CD4-positive, CD25-positive, alpha-beta regulatory T cell (primary cell): ENCODE measurements at regions not wholly inside any gene's neighbourhood (a gene's known extent, or its start where the extent isn't known, plus 50 kb on each side); places are given as distances from the start of the nearest gene placed in this dataset.

Source experiments
- ATAC-seq, 2 donors: fragments of 150-1000 bp; cut with Tn5 transposase; one replicate each; pipeline ENCODE4 v1.10.0; 2021; ENCODE audit warnings: low read depth in 2 of 2, moderate number of reproducible peaks in 2 of 2, moderate library complexity in 1 of 2
- DNase-seq, 3 donors: peaks; one replicate each; pipeline versions ENCODE4 v3.0.0 to v3.0.0-alpha.2; 2012 to 2022; ENCODE audit warnings: mixed read lengths in 1 of 3
- H3K27ac ChIP-seq: one replicate; pipeline ENCODE4 v1.7.0; 2013; ENCODE audit warnings: mild to moderate bottlenecking, low read length; ENCODE audit not compliant: insufficient read depth, poor library complexity, severe bottlenecking
- H3K27me3 ChIP-seq: one replicate; pipeline ENCODE4 v1.7.0; 2013; ENCODE audit warnings: low read length; ENCODE audit not compliant: control insufficient read depth, insufficient read depth
- H3K36me3 ChIP-seq: one replicate; pipeline ENCODE4 v1.7.0; 2013; ENCODE audit warnings: mild to moderate bottlenecking, low read length, moderate library complexity; ENCODE audit not compliant: control insufficient read depth, insufficient read depth
- H3K4me1 ChIP-seq: 2 replicates; pipeline ENCODE4 v1.7.0; 2013; ENCODE audit warnings: mild to moderate bottlenecking, low read length; ENCODE audit not compliant: insufficient read depth, control insufficient read depth, poor library complexity, severe bottlenecking
- H3K4me3 ChIP-seq: one replicate; pipeline ENCODE4 v1.7.0; 2013; ENCODE audit warnings: low read depth, mild to moderate bottlenecking, low read length, moderate library complexity
- H3K9me3 ChIP-seq, 2 experiments: 1 replicate in 1 of 2; 2 replicates in 1 of 2; pipeline ENCODE4 v1.7.0; 2013; ENCODE audit warnings: low read length in 2 of 2, mild to moderate bottlenecking in 1 of 2, moderate library complexity in 1 of 2; ENCODE audit not compliant: control insufficient read depth in 2 of 2
- H3K27ac Mint-ChIP-seq, 3 donors: one replicate each; pipeline ENCODE4 v1.8.0; 2020 to 2022; ENCODE audit warnings: mild to moderate bottlenecking in 3 of 3, mixed read lengths in 3 of 3, moderate library complexity in 2 of 3
- H3K27me3 Mint-ChIP-seq: one replicate; pipeline ENCODE4 v1.8.0; 2022; ENCODE audit warnings: mild to moderate bottlenecking, mixed read lengths
- H3K36me3 Mint-ChIP-seq: one replicate; pipeline ENCODE4 v1.8.0; 2020; ENCODE audit warnings: mixed read lengths
- H3K4me1 Mint-ChIP-seq, 4 donors: one replicate each; pipeline ENCODE4 v1.8.0; 2020 to 2022; ENCODE audit warnings: mixed read lengths in 4 of 4, mild to moderate bottlenecking in 1 of 4
- H3K4me3 Mint-ChIP-seq, 4 donors: one replicate each; pipeline ENCODE4 v1.8.0; 2020 to 2022; ENCODE audit warnings: mild to moderate bottlenecking in 4 of 4, mixed read lengths in 4 of 4, moderate library complexity in 3 of 4
- H3K9me3 Mint-ChIP-seq, 7 donors: one replicate each; pipeline ENCODE4 v1.8.0; 2020 to 2022; ENCODE audit warnings: mixed read lengths in 7 of 7, mild to moderate bottlenecking in 3 of 7, moderate library complexity in 2 of 7

DNA sequence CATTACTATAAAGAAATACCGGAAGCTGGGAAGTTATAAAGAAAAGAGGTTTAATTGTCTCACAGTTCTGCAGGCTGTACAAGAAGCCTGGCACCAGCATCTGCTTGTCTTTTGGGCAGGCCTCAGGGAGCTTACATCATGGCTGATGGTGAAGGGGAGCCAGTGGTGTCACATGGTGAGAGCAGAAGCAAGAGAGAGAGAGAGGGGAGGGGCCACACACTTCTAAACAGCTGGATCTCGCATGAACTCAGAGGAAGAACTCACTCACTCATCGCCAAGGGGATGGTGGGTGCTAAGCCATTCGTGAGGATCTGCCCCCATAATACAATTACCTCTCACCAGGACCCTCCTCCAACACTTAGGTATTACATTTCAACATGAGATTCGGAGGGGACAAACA is 51.8 kb upstream of the ANKRD34C start:
- Mint-ChIP-seq H3K4me3 (no peak overlapping the region), H3K9me3 (peaks cover 0 to 27% (median 6%) of the 10 kb centered on the region in 7 donors), H3K36me3 (no peaks in the 10 kb centered on the region), H3K4me1 (no peaks in the 10 kb centered on the region), H3K27me3 (peaks cover 4% of the 10 kb centered on the region), H3K27ac (no peak overlapping the region)
- H3K4me3 ChIP-seq = no peak overlapping the region
- peaks cover 6 to 13% of the 10 kb centered on the region in 2 experiments for H3K9me3 ChIP-seq
- no peak overlapping the region for H3K27ac ChIP-seq
- H3K36me3 ChIP-seq = no peaks in the 10 kb centered on the region
- ATAC-seq (no peak), DNase-seq (no peak)
- H3K27me3 ChIP-seq = peaks cover 3% of the 10 kb centered on the region
- H3K4me1 ChIP-seq = no peaks in the 10 kb centered on the region

GRCh38 chr15:79222808-79223207 is 59.7 kb upstream of the ANKRD34C start:
- H3K4me1 Mint-ChIP-seq = no peaks in the 10 kb centered on the region

GRCh38 chr15:79221696-79222095 is 60.8 kb upstream of the ANKRD34C start:
- Mint-ChIP-seq H3K4me1 (no peaks in the 10 kb centered on the region), H3K27ac (no peak overlapping the region), H3K4me3 (no peak overlapping the region), H3K36me3 (no peaks in the 10 kb centered on the region), H3K27me3 (peaks cover 3% of the 10 kb centered on the region), H3K9me3 (peaks cover 0 to 8% (median 3%) of the 10 kb centered on the region in 7 donors)
- ATAC-seq = no peak
- Histone ChIP-seq H3K27ac (no peak overlapping the region), H3K9me3 (peaks cover 0 to 4% of the 10 kb centered on the region in 2 experiments), H3K27me3 (peaks cover 12% of the 10 kb centered on the region), H3K4me3 (no peak overlapping the region), H3K4me1 (no peaks in the 10 kb centered on the region), H3K36me3 (no peaks in the 10 kb centered on the region)
- no peak for DNase-seq

More at GRCh38 chr15:79222808-79223207, 59.7 kb upstream of the ANKRD34C start:
- H3K27me3 ChIP-seq = peaks cover 13% of the 10 kb centered on the region
- Mint-ChIP-seq H3K27ac (no peak overlapping the region), H3K4me3 (no peak overlapping the region), H3K9me3 (peaks cover 0 to 4% (median under 1%) of the 10 kb centered on the region in 7 donors), H3K36me3 (no peaks in the 10 kb centered on the region), H3K27me3 (no peaks in the 10 kb centered on the region)
- no peak for ATAC-seq
- DNase-seq = no peak
- H3K9me3 ChIP-seq = no peaks in the 10 kb centered on the region
- H3K4me3 ChIP-seq = no peak overlapping the region
- no peaks in the 10 kb centered on the region for H3K36me3 ChIP-seq
- H3K27ac ChIP-seq = no peak overlapping the region
- no peaks in the 10 kb centered on the region for H3K4me1 ChIP-seq

DNA sequence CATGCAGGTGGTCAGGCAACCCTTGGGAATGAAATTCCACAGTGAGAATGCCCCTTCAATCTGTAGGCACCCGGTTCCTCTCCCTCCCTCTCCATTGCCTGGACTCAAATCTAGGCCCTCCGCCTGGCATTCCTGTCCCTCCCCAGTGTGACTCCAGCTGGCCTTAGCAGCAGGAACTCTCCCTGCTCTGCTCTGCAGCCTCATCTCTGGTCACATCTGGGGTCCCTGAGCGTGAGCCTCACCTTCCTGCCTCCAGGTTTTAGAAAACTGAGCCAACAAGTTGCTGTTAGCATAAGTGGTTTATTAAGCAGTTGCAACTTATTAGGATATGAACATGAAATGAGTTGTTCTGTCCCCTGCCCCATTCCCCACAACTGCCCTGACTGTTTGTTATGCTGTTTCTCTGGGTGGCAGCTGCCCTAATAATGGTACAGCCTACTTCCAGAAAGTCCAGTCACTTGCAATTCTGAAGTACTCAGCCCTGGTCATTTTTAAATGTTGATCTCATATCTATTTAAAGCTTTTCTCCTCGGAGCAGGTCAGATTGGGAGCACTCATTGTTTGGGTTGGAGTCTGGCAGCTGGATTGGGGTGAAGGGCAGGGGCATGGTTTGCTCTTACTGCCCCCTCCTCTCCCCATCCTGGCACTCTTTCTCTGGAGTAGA is 63.0 kb upstream of the ANKRD34C start:
- H3K4me3 ChIP-seq = no peak overlapping the region
- no peak overlapping the region for H3K27ac ChIP-seq
- no peak overlapping the region for H3K27ac Mint-ChIP-seq
- ATAC-seq (no peak), DNase-seq (no peak)
- H3K36me3 ChIP-seq = no peaks in the 10 kb centered on the region
- H3K4me1 Mint-ChIP-seq = no peaks in the 10 kb centered on the region
- peaks cover 0 to 8% (median 1%) of the 10 kb centered on the region in 7 donors for H3K9me3 Mint-ChIP-seq
- no peaks in the 10 kb centered on the region for H3K36me3 Mint-ChIP-seq
- H3K9me3 ChIP-seq = peaks cover 0 to 4% of the 10 kb centered on the region in 2 experiments
- peaks cover 11% of the 10 kb centered on the region for H3K27me3 Mint-ChIP-seq
- H3K4me3 Mint-ChIP-seq = no peak overlapping the region
- peaks cover 9% of the 10 kb centered on the region for H3K27me3 ChIP-seq
- H3K4me1 ChIP-seq = no peaks in the 10 kb centered on the region

DNA sequence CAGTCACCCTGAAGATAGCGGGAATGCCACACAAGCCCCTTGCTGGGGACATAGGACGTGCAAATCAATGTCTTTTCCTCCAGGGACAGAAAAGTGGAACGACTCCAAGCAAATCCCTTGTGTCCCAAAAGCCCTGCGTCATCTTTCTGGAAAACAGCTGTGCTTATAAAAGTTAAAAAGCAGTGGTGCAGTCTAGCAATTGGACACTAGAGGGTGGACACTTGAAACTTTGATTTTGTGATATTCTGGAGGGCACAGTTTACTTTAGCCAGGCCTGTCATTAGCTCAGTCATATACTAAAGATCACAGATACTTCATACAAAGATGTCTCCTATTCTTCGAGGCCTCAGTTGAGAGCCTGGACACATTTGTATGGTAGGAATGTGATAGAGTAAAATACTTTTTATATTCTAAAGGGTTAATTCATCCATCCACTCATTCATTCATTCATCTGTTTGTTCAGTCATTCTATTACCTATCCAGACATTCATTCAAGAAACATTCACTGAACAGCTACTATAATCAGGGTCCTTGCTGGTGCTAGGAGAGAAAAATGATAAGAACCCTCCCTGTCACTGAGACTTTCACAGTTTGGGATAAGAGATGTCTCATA is 63.8 kb upstream of the ANKRD34C start:
- Mint-ChIP-seq H3K27ac (no peak overlapping the region), H3K36me3 (no peaks in the 10 kb centered on the region), H3K27me3 (peaks cover 13% of the 10 kb centered on the region), H3K9me3 (peaks cover 0 to 8% (median 0%) of the 10 kb centered on the region in 7 donors), H3K4me3 (no peak overlapping the region), H3K4me1 (no peaks in the 10 kb centered on the region)
- H3K4me1 ChIP-seq = no peaks in the 10 kb centered on the region
- no peaks in the 10 kb centered on the region for H3K36me3 ChIP-seq
- peaks cover 6% of the 10 kb centered on the region for H3K27me3 ChIP-seq
- ATAC-seq = no peak
- no peak for DNase-seq
- no peak overlapping the region for H3K27ac ChIP-seq
- H3K4me3 ChIP-seq = no peak overlapping the region
- peaks cover 0 to 4% of the 10 kb centered on the region in 2 experiments for H3K9me3 ChIP-seq

- DNase-seq = no peak
- Mint-ChIP-seq H3K9me3 (peaks cover 0 to 8% (median 0%) of the 10 kb centered on the region in 7 donors), H3K36me3 (no peaks in the 10 kb centered on the region), H3K27ac (no peak overlapping the region), H3K27me3 (peaks cover 22% of the 10 kb centered on the region), H3K4me3 (no peak overlapping the region), H3K4me1 (no peaks in the 10 kb centered on the region)
- peaks cover 0 to 4% of the 10 kb centered on the region in 2 experiments for H3K9me3 ChIP-seq
- H3K36me3 ChIP-seq = no peaks in the 10 kb centered on the region
- peaks cover 18% of the 10 kb centered on the region for H3K27me3 ChIP-seq
- H3K4me1 ChIP-seq = no peaks in the 10 kb centered on the region
- H3K4me3 ChIP-seq = no peak overlapping the region
- H3K27ac ChIP-seq = no peak overlapping the region
- ATAC-seq = no peak
These were observed 68.9 kb upstream of the ANKRD34C start for GRCh38 chr15:79213650-79214049.

GRCh38 chr15:79212589-79213157 is 69.8 kb upstream of the ANKRD34C start:
- Mint-ChIP-seq H3K27ac (no peak overlapping the region), H3K27me3 (peaks cover 27% of the 10 kb centered on the region), H3K9me3 (peaks cover 0 to 8% (median 0%) of the 10 kb centered on the region in 7 donors), H3K4me3 (no peak overlapping the region), H3K4me1 (no peaks in the 10 kb centered on the region), H3K36me3 (no peaks in the 10 kb centered on the region)
- no peak for ATAC-seq
- no peak for DNase-seq
- Histone ChIP-seq H3K27ac (no peak overlapping the region), H3K36me3 (no peaks in the 10 kb centered on the region), H3K4me3 (no peak overlapping the region), H3K9me3 (peaks cover 0 to 4% of the 10 kb centered on the region in 2 experiments), H3K4me1 (no peaks in the 10 kb centered on the region), H3K27me3 (peaks cover 18% of the 10 kb centered on the region)
